ENCODE measurements at regions not wholly inside any gene's neighbourhood (a gene's known extent, or its start where the extent isn't known, plus 50 kb on each side); places are given as distances from the start of the nearest gene placed in this dataset.

- Mint-ChIP-seq H3K27ac (no peak overlapping the region), H3K4me1 (no peaks in the 10 kb centered on the region), H3K9me3 (no peaks in the 10 kb centered on the region), H3K4me3 (no peak overlapping the region), H3K36me3 (ENCODE audit: low read depth) (no peaks in the 10 kb centered on the region), H3K27me3 (peaks cover 8% of the 10 kb centered on the region)
- CTCF ChIA-PET = no interaction called here
- DNase-seq (no peak), ATAC-seq (ENCODE audit: low read depth) (no peak)
- intact Hi-C loops (cut with micrococcal nuclease) = no loop called here
- POLR2A ChIA-PET = no interaction called here
- TF ChIP-seq CTCF (IDR thresholded peaks at IDR 0.05) = no peak
These were observed 71.9 kb upstream of the IPO5 start for GRCh38 chr13:97881556-97881955.

- Mint-ChIP-seq H3K27ac (no peak overlapping the region), H3K27me3 (peaks cover 15% of the 10 kb centered on the region), H3K36me3 (ENCODE audit: low read depth) (no peaks in the 10 kb centered on the region), H3K4me3 (no peak overlapping the region), H3K4me1 (no peaks in the 10 kb centered on the region), H3K9me3 (no peaks in the 10 kb centered on the region)
- ATAC-seq (ENCODE audit: low read depth) (no peak), DNase-seq (no peak)
- ChIA-PET CTCF (no interaction called here), POLR2A (no interaction called here)
- intact Hi-C loops (cut with micrococcal nuclease) = no loop called here
- TF ChIP-seq CTCF (IDR thresholded peaks at IDR 0.05) = no peak
These were observed 70.1 kb upstream of the IPO5 start for GRCh38 chr13:97883396-97883795.

GRCh38 chr13:97884707-97885468, 68.6 kb upstream of the IPO5 start:
- intact Hi-C loops (cut with micrococcal nuclease) = no loop called here
- no peak overlapping the region for H3K27ac Mint-ChIP-seq
- H3K4me3 Mint-ChIP-seq = no peak overlapping the region
- no peaks in the 10 kb centered on the region for H3K36me3 Mint-ChIP-seq (ENCODE audit: low read depth)
- DNase-seq (no peak), ATAC-seq (ENCODE audit: low read depth) (no peak)
- ChIA-PET POLR2A (no interaction called here), CTCF (no interaction called here)
- H3K27me3 Mint-ChIP-seq = peaks cover 18% of the 10 kb centered on the region
- no peak for TF ChIP-seq CTCF (IDR thresholded peaks at IDR 0.05)
- no peaks in the 10 kb centered on the region for H3K9me3 Mint-ChIP-seq
- no peaks in the 10 kb centered on the region for H3K4me1 Mint-ChIP-seq

GRCh38 chr13:97885641-97886040, 67.8 kb upstream of the IPO5 start:
- H3K27ac Mint-ChIP-seq = no peak overlapping the region
- H3K9me3 Mint-ChIP-seq = no peaks in the 10 kb centered on the region
- DNase-seq (no peak), ATAC-seq (ENCODE audit: low read depth) (no peak)
- H3K4me3 Mint-ChIP-seq = no peak overlapping the region
- intact Hi-C loops (cut with micrococcal nuclease) = no loop called here
- ChIA-PET CTCF (no interaction called here), POLR2A (no interaction called here)
- H3K36me3 Mint-ChIP-seq (ENCODE audit: low read depth) = no peaks in the 10 kb centered on the region
- no peaks in the 10 kb centered on the region for H3K4me1 Mint-ChIP-seq
- no peak for TF ChIP-seq CTCF (IDR thresholded peaks at IDR 0.05)
- peaks cover 18% of the 10 kb centered on the region for H3K27me3 Mint-ChIP-seq

- POLR2A ChIA-PET = no interaction called here
- ATAC-seq (ENCODE audit: low read depth) = no peak
These were observed 63.7 kb upstream of the IPO5 start for GRCh38 chr13:97889803-97890202.

More at GRCh38 chr13:97889803-97890202, 63.7 kb upstream of the IPO5 start:
- Mint-ChIP-seq H3K27ac (no peak overlapping the region), H3K4me1 (no peaks in the 10 kb centered on the region), H3K36me3 (ENCODE audit: low read depth) (no peaks in the 10 kb centered on the region), H3K9me3 (no peaks in the 10 kb centered on the region), H3K27me3 (peaks cover 14% of the 10 kb centered on the region), H3K4me3 (no peak overlapping the region)
- DNase-seq = no peak
- CTCF ChIA-PET = no interaction called here
- no peak for TF ChIP-seq CTCF (IDR thresholded peaks at IDR 0.05)
- intact Hi-C loops (cut with micrococcal nuclease) = no loop called here

Data from activated B cell treated with CpG ODN at 0.5 μM for 24 hours (primary cell).